HK-2 (cell line): ENCODE measurements at regions not wholly inside any gene's neighbourhood (a gene's known extent, or its start where the extent isn't known, plus 50 kb on each side); places are given as distances from the start of the nearest gene placed in this dataset.
A peak's percentile ranks its signal among the peaks of the same experiment; 100 is the strongest.
"Not testable (repeated sequence)": the region's sequence is repeated elsewhere in the genome, so short reads cannot be mapped to it uniquely, and the experiment has no call there.

ENCODE experiments used
- DNase-seq: peaks from one replicate; pipeline ENCODE4 v3.0.0-alpha.2; 2018; ENCODE audit not compliant: unreplicated experiment

GRCh38 chr4:9702696-9703095 is 78.7 kb upstream of the DRD5 start:
- DNase-seq: not testable (repeated sequence)

GRCh38 chr4:9703391-9703790 is 78.0 kb upstream of the DRD5 start:
- DNase-seq: peak; percentile 81

- DNase-seq: not testable (repeated sequence)
Observed at GRCh38 chr4:9704126-9704525, 77.3 kb upstream of the DRD5 start.

- no peak for DNase-seq
Observed at GRCh38 chr4:9704551-9705332, 76.7 kb upstream of the DRD5 start.

- not testable (repeated sequence) for DNase-seq
Observed at GRCh38 chr4:9707281-9707680, 74.2 kb upstream of the DRD5 start.

GRCh38 chr4:9707936-9708335 is 73.5 kb upstream of the DRD5 start:
- DNase-seq: not testable (repeated sequence)

GRCh38 chr4:9709724-9710123 is 71.7 kb upstream of the DRD5 start:
- no peak for DNase-seq

GRCh38 chr4:9715271-9715670 is 66.2 kb upstream of the DRD5 start:
- not testable (repeated sequence) for DNase-seq

GRCh38 chr4:9716093-9716492 is 65.3 kb upstream of the DRD5 start:
- DNase-seq: no peak

GRCh38 chr4:9718246-9718939 is 63.0 kb upstream of the DRD5 start:
- DNase-seq: not testable (repeated sequence)

- not testable (repeated sequence) for DNase-seq
Observed at GRCh38 chr4:9722131-9722530, 59.3 kb upstream of the DRD5 start.
